Spleen (tissue), 7 donors: ENCODE measurements at regions not wholly inside any gene's neighbourhood (a gene's known extent, or its start where the extent isn't known, plus 50 kb on each side); places are given as distances from the start of the nearest gene placed in this dataset.

Experiments used
- CTCF ChIP-seq, 11 experiments: fragments of 200-600 bp in 7 of 11; fragments of 450-650 bp in 4 of 11; sonication (generic) in 4 of 11; IDR thresholded peaks in 8 of 11; conservative IDR thresholded peaks in 3 of 11; 1 replicate in 7 of 11; 2 replicates in 4 of 11; pipeline versions ENCODE4 v1.4.0 to v1.8.0; 2016 to 2021; ENCODE audit warnings: antibody characterized with exemption in 11 of 11, inconsistent platforms in 4 of 11, mild to moderate bottlenecking in 1 of 11
- POLR2A ChIP-seq, 3 donors: fragments of 450-650 bp; IDR thresholded peaks; one replicate each; pipeline ENCODE4 v1.5.1; 2017; ENCODE audit warnings: antibody characterized with exemption in 3 of 3, mild to moderate bottlenecking in 1 of 3
- POLR2AphosphoS5 ChIP-seq, 3 donors: sonication (generic); formaldehyde crosslinking; IDR thresholded peaks; one replicate each; pipeline ENCODE4 v1.5.1; 2017; ENCODE audit warnings: antibody characterized with exemption in 3 of 3
- donor health status: DM: no; HTN: no; CAD: no; lungs with moderate emphysema.
- donor health status: DM: no; HTN: no; CAD: no.
- donor health status: DM: no; HTN: no; CAD: no.

- TF ChIP-seq CTCF (IDR thresholded peaks at IDR 0.05 in 8 of 11, conservative IDR thresholded peaks at IDR 0.05 in 3 of 11) = no peak
- no peak for TF ChIP-seq POLR2A (IDR thresholded peaks at IDR 0.05)
- no peak for TF ChIP-seq POLR2AphosphoS5 (IDR thresholded peaks at IDR 0.05)
Observed at GRCh38 chr5:173771725-173772383, 116.3 kb upstream of the CPEB4 start.
